IMR-90 (cell line): ENCODE measurements at regions not wholly inside any gene's neighbourhood (a gene's known extent, or its start where the extent isn't known, plus 50 kb on each side); places are given as distances from the start of the nearest gene placed in this dataset.

ENCODE experiments used
- ATAC-seq: fragments of 200-7000 bp; cut with Tn5 transposase; 2 replicates; pipeline ENCODE4 v1.9.1; 2020; ENCODE audit warnings: low read depth, mild to moderate bottlenecking, moderate library complexity
- BruUV-seq: library from RNA; stranded (reverse); fragments of 400-500 nt; replicated peaks from 2 replicates; lab custom pipeline; 2021; lab: Mats Ljungman, UMichigan
- CTCF ChIA-PET: fragments of 300-600 bp; formaldehyde crosslinking; extraction: SDS; loops from one replicate; lab custom pipeline; 2021; ENCODE audit warnings: antibody characterized with exemption; lab: Yijun Ruan, JAX
- POLR2A ChIA-PET: fragments of 300-600 bp; sonication (Branson Sonifier 250); formaldehyde crosslinking; loops from one replicate; lab custom pipeline; 2022; ENCODE audit warnings: antibody characterized with exemption; ENCODE audit not compliant: unreplicated experiment; lab: Charles Lee
- DNase-seq: peaks from one replicate; pipeline ENCODE4 v3.0.0; 2013
- H2AFZ ChIP-seq: replicated peaks from 2 replicates; pipeline ENCODE3; 2013; ENCODE audit warnings: low read length, mild to moderate bottlenecking; ENCODE audit not compliant: poor library complexity
- H2AK5ac ChIP-seq: 2 replicates; pipeline ENCODE4 v1.6.1; 2013; ENCODE audit warnings: low read depth, low read length, inconsistent platforms
- H2AK9ac ChIP-seq: replicated peaks from 2 replicates; pipeline ENCODE3; 2013; ENCODE audit warnings: mild to moderate bottlenecking, low read depth, low read length, moderate library complexity; ENCODE audit not compliant: poor library complexity
- H2BK120ac ChIP-seq: 2 replicates; pipeline ENCODE4 v1.6.1; 2013; ENCODE audit warnings: low read depth, low read length, inconsistent platforms
- H2BK15ac ChIP-seq: 3 replicates; pipeline ENCODE4 v1.6.1; 2013; ENCODE audit warnings: low read depth, low read length, inconsistent platforms
- H2BK20ac ChIP-seq: 2 replicates; pipeline ENCODE4 v1.6.1; 2013; ENCODE audit warnings: low read depth, mild to moderate bottlenecking, inconsistent platforms, low read length, moderate library complexity
- H2BK5ac ChIP-seq: 2 replicates; pipeline ENCODE4 v1.6.1; 2013; ENCODE audit warnings: mild to moderate bottlenecking, low read depth, low read length, inconsistent platforms; ENCODE audit not compliant: poor library complexity, severe bottlenecking
- H3K14ac ChIP-seq: replicated peaks from 2 replicates; pipeline ENCODE4 v1.6.1; 2013; ENCODE audit warnings: low read depth, low read length, inconsistent platforms
- H3K18ac ChIP-seq: 2 replicates; pipeline ENCODE4 v1.6.1; 2013; ENCODE audit warnings: low read depth, low read length, control low read depth
- H3K23ac ChIP-seq: 2 replicates; pipeline ENCODE4 v1.6.1; 2013; ENCODE audit warnings: low read depth, low read length, inconsistent platforms
- H3K27ac ChIP-seq: 2 replicates; pipeline ENCODE4 v1.5.1; 2013; ENCODE audit warnings: mild to moderate bottlenecking, control low read depth, low read length; ENCODE audit not compliant: insufficient read depth
- H3K27me3 ChIP-seq: 2 replicates; pipeline ENCODE4 v1.6.1; 2013; ENCODE audit warnings: low read length; ENCODE audit not compliant: control insufficient read depth, insufficient read depth
- H3K36me3 ChIP-seq: 2 replicates; pipeline ENCODE4 v1.6.1; 2013; ENCODE audit warnings: low read length, mixed read lengths; ENCODE audit not compliant: control insufficient read depth, insufficient read depth
- H3K4ac ChIP-seq: 2 replicates; pipeline ENCODE4 v1.6.1; 2013; ENCODE audit warnings: low read depth, low read length, inconsistent platforms
- H3K4me1 ChIP-seq: 2 replicates; pipeline ENCODE4 v1.6.1; 2013; ENCODE audit warnings: low read length, mixed read lengths; ENCODE audit not compliant: control insufficient read depth, insufficient read depth
- H3K4me2 ChIP-seq: 2 replicates; pipeline ENCODE4 v1.6.1; 2013; ENCODE audit warnings: low read depth, mild to moderate bottlenecking, control low read depth, low read length, moderate library complexity
- H3K4me3 ChIP-seq: 2 replicates; pipeline ENCODE4 v1.5.1; 2013; ENCODE audit warnings: low read depth, mild to moderate bottlenecking, control low read depth, low read length, moderate library complexity; ENCODE audit not compliant: insufficient read depth
- H3K56ac ChIP-seq: 2 replicates; pipeline ENCODE4 v1.6.1; 2013; ENCODE audit warnings: low read length, inconsistent platforms; ENCODE audit not compliant: insufficient read depth; ENCODE audit errors: extremely low read depth
- H3K79me1 ChIP-seq, 2 experiments: 2 replicates each; pipeline ENCODE4 v1.6.1; 2013; ENCODE audit warnings: low read length in 2 of 2, inconsistent platforms in 1 of 2, low read depth in 1 of 2
- H3K9ac ChIP-seq: 2 replicates; pipeline ENCODE4 v1.6.1; 2013; ENCODE audit warnings: low read depth, low read length, control low read depth
- H3K9me1 ChIP-seq: 2 replicates; pipeline ENCODE4 v1.6.1; 2013; ENCODE audit warnings: low read length, inconsistent platforms; ENCODE audit not compliant: insufficient read depth
- H3K9me3 ChIP-seq: 2 replicates; pipeline ENCODE4 v1.6.1; 2013; ENCODE audit warnings: low read length; ENCODE audit not compliant: control insufficient read depth, insufficient read depth
- H4K20me1 ChIP-seq: 2 replicates; pipeline ENCODE4 v1.6.1; 2013; ENCODE audit warnings: low read length, inconsistent platforms; ENCODE audit not compliant: insufficient read depth
- H4K5ac ChIP-seq: 2 replicates; pipeline ENCODE4 v1.6.1; 2013; ENCODE audit warnings: mild to moderate bottlenecking, low read depth, low read length, control low read depth
- H4K8ac ChIP-seq, 2 experiments: 2 replicates each; pipeline ENCODE4 v1.6.1; 2013; ENCODE audit warnings: low read depth in 2 of 2, low read length in 2 of 2, control low read depth in 1 of 2, inconsistent platforms in 1 of 2
- H4K91ac ChIP-seq: 2 replicates; pipeline ENCODE4 v1.6.1; 2013; ENCODE audit warnings: low read depth, low read length, inconsistent platforms; ENCODE audit not compliant: insufficient read depth
- BHLHE40 ChIP-seq: fragments of 150-350 bp; IDR thresholded peaks from 2 replicates; pipeline ENCODE4 v1.6.1; 2016; ENCODE audit warnings: mild to moderate bottlenecking, low read depth, low read length
- CEBPB ChIP-seq: IDR thresholded peaks from 2 replicates; pipeline ENCODE4 v1.6.1; 2012; ENCODE audit warnings: low read depth, low read length, improper control_type of control experiment
- CHD1 ChIP-seq: IDR thresholded peaks from 2 replicates; pipeline ENCODE4 v1.6.1; 2012; ENCODE audit warnings: low read depth, low read length, improper control_type of control experiment
- CTCF ChIP-seq: conservative IDR thresholded peaks from 2 replicates; pipeline ENCODE4 v1.5.1; 2012; ENCODE audit warnings: mild to moderate bottlenecking, low read depth, low read length, improper control_type of control experiment
- ELK1 ChIP-seq: fragments of 150-350 bp; IDR thresholded peaks from 2 replicates; pipeline ENCODE4 v1.6.1; 2016; ENCODE audit warnings: low read depth, mild to moderate bottlenecking, low read length, moderate library complexity, borderline replicate concordance
- FOS ChIP-seq: fragments of 150-350 bp; IDR thresholded peaks from 2 replicates; pipeline ENCODE4 v1.6.1; 2016; ENCODE audit warnings: low read depth, low read length
- MAFK ChIP-seq: IDR thresholded peaks from 2 replicates; pipeline ENCODE4 v1.6.1; 2012; ENCODE audit warnings: low read depth, low read length, improper control_type of control experiment
- MXI1 ChIP-seq: IDR thresholded peaks from 2 replicates; pipeline ENCODE4 v1.6.1; 2012; ENCODE audit warnings: low read depth, mild to moderate bottlenecking, low read length, moderate library complexity, borderline replicate concordance
- POLR2A ChIP-seq: IDR thresholded peaks from 2 replicates; pipeline ENCODE4 v1.6.1; 2012; ENCODE audit warnings: mild to moderate bottlenecking, low read depth, low read length
- RAD21 ChIP-seq: IDR thresholded peaks from 2 replicates; pipeline ENCODE4 v1.6.1; 2012; ENCODE audit warnings: low read length, improper control_type of control experiment
- RCOR1 ChIP-seq: IDR thresholded peaks from 2 replicates; pipeline ENCODE4 v1.6.1; 2012; ENCODE audit warnings: mild to moderate bottlenecking, low read length, improper control_type of control experiment; ENCODE audit not compliant: insufficient replicate concordance
- RFX5 ChIP-seq: IDR thresholded peaks from 2 replicates; pipeline ENCODE4 v1.8.0; 2012; ENCODE audit warnings: low read depth, mild to moderate bottlenecking, low read length, moderate library complexity
- SMC3 ChIP-seq: fragments of 150-350 bp; IDR thresholded peaks from 2 replicates; pipeline ENCODE4 v1.6.1; 2016; ENCODE audit warnings: low read depth, mild to moderate bottlenecking, antibody characterized with exemption, low read length, moderate library complexity
- WGBS, 2 experiments: methylation state at CpG; one replicate each; pipeline versions ENCODE4 v1.1.5 to v1.1.7; 2013; ENCODE audit warnings: missing lambda C conversion rate in 2 of 2; ENCODE audit not compliant: insufficient read length in 1 of 2; ENCODE audit errors: extremely low coverage in 2 of 2; 5-methylcytosine and 5-hydroxymethylcytosine counted together
- dilution Hi-C: fragments of 300-500 bp; cut with HindIII; formaldehyde crosslinking; loops from one replicate; pipeline ENCODE4 v1.14.3; 2018; ENCODE audit warnings: low sequenced_read_pairs; ENCODE audit not compliant: unreplicated experiment
- in situ Hi-C: fragments of 300-500 bp; cut with MboI; formaldehyde crosslinking; loops from 3 replicates; pipeline ENCODE4 v1.14.3; 2019; ENCODE audit warnings: low sequenced_read_pairs, inconsistent platforms, mixed read lengths
- intact Hi-C: fragments of 100-400 bp; cut with micrococcal nuclease; formaldehyde crosslinking; loops from 2 replicates; pipeline ENCODE4 v1.10.0; 2022

GRCh38 chr6:33906439-33906838 is 102.6 kb upstream of the MLN start:
- BruUV-seq: no TSS peak
- in situ Hi-C loops (no loop called here), dilution Hi-C loops (no loop called here), intact Hi-C loops (loop anchor here (10.0 kb wide), 1 partner anchor 102 kb away; the partner anchor contains the start of gene MLN)
- DNase-seq (no peak), ATAC-seq (no peak)
- Histone ChIP-seq H2AK5ac (no peak overlapping the region), H2BK5ac (no peak overlapping the region), H3K4ac (no peak overlapping the region), H3K23ac (no peak overlapping the region), H4K5ac (no peak overlapping the region), H3K4me2 (no peak overlapping the region), H2AFZ (no peak overlapping the region), H3K27ac (no peak overlapping the region), H3K56ac (no peak overlapping the region), H4K8ac (no peak overlapping the region), H3K4me1 (no peaks in the 10 kb centered on the region), H2BK15ac (no peak overlapping the region), H3K79me1 (no peaks in the 10 kb centered on the region), H3K27me3 (peaks cover 68% of the 10 kb centered on the region), H4K91ac (no peak overlapping the region), H2BK20ac (no peak overlapping the region), H3K18ac (no peak overlapping the region), H3K9me3 (no peaks in the 10 kb centered on the region), H4K20me1 (no peaks in the 10 kb centered on the region), H2AK9ac (no peak overlapping the region), H3K14ac (no peak overlapping the region), H3K9me1 (no peaks in the 10 kb centered on the region), H3K4me3 (no peak overlapping the region), H3K36me3 (no peaks in the 10 kb centered on the region), H2BK120ac (no peak overlapping the region), H3K9ac (no peak overlapping the region)
- 100% methylated on average over 3 of the region's 9 CpGs; no CpG with 5 or more reads in 1 of the 2 experiments for WGBS, 2 experiments
- ChIA-PET CTCF (no interaction called here), POLR2A (no interaction called here)
- TF ChIP-seq CHD1: no peak
- TF ChIP-seq CEBPB: no peak
- no peak for TF ChIP-seq MXI1
- no peak for TF ChIP-seq ELK1
- no peak for TF ChIP-seq POLR2A
- no peak for TF ChIP-seq FOS
- TF ChIP-seq MAFK: no peak
- no peak for TF ChIP-seq SMC3
- no peak for TF ChIP-seq RAD21
- no peak for TF ChIP-seq RCOR1
- no peak for TF ChIP-seq RFX5
- TF ChIP-seq BHLHE40: no peak
- TF ChIP-seq CTCF: no peak
